Bronchial epithelial cell (primary cell): ENCODE measurements at regions not wholly inside any gene's neighbourhood (a gene's known extent, or its start where the extent isn't known, plus 50 kb on each side); places are given as distances from the start of the nearest gene placed in this dataset.
"Not testable (repeated sequence)": the region's sequence is repeated elsewhere in the genome, so short reads cannot be mapped to it uniquely, and the experiment has no call there.

Experiments
- DNase-seq: peaks from one replicate; pipeline ENCODE4 v3.0.0-alpha.2; 2010; ENCODE audit warnings: low read depth
- FAIRE-seq: peaks from 2 replicates; lab custom pipeline; 2011; peaks lifted over from hg19 to GRCh38; lab: Jason Lieb, UNC
- H3K27me3 ChIP-seq: 2 replicates; pipeline ENCODE4 v1.5.1; 2011; ENCODE audit warnings: low read length; ENCODE audit not compliant: control insufficient read depth, insufficient read depth
- H3K36me3 ChIP-seq: 2 replicates; pipeline ENCODE4 v1.5.1; 2011; ENCODE audit warnings: low read length; ENCODE audit not compliant: control insufficient read depth, insufficient read depth
- H3K4me3 ChIP-seq: 2 replicates; pipeline ENCODE4 v1.5.1; 2011; ENCODE audit warnings: mild to moderate bottlenecking, low read depth, low read length, control low read depth
- TF ChIP-seq, protein P1 (sequence below): IDR thresholded peaks from 2 replicates; pipeline ENCODE4 v1.5.1; 2011; ENCODE audit warnings: mild to moderate bottlenecking, moderate library complexity, low read length, control low read depth, inconsistent platforms; ENCODE audit not compliant: insufficient read depth, severe bottlenecking

DNA sequence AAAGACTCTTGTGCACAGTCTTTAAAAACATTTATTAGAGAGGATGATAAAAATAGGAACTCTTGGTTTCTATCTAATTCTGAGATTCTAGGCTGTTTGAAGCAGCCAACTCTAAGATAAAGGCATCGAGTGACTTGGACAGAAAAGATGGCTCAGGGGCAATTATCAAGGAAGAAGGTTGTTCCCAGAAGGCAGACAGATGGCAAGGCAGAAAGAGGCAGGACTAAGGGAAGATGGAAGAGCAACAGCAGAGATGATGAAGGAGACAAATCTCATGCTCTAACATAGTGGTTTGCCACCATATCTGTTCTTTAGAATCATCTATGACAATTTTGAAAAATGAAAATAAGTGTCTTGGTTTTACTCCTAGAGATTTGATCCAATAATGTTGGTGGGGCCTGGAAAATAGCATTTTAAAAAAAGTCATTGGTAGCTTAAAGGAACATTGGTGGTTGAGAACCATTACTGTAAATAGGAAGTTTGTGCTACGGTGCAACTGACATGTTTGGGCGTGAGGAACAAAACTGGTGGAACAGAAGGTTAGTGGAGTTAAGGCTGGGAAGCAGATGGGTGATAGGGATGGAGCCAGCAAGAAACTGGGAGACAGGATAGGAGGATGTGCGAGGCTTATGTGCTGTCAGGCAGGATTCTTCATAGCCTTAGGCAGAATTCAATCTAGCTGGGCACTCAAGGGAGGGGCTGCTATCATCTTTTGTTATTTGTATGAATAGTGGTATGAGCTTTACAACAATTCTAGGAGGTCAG lies 751.1 kb downstream of the DHX35 start:
- DNase-seq (no peak), FAIRE-seq (no peak)
- H3K27me3 ChIP-seq, result no peaks in the 10 kb centered on the region
- H3K4me3 ChIP-seq, result no peak overlapping the region
- TF ChIP-seq, protein P1, sequence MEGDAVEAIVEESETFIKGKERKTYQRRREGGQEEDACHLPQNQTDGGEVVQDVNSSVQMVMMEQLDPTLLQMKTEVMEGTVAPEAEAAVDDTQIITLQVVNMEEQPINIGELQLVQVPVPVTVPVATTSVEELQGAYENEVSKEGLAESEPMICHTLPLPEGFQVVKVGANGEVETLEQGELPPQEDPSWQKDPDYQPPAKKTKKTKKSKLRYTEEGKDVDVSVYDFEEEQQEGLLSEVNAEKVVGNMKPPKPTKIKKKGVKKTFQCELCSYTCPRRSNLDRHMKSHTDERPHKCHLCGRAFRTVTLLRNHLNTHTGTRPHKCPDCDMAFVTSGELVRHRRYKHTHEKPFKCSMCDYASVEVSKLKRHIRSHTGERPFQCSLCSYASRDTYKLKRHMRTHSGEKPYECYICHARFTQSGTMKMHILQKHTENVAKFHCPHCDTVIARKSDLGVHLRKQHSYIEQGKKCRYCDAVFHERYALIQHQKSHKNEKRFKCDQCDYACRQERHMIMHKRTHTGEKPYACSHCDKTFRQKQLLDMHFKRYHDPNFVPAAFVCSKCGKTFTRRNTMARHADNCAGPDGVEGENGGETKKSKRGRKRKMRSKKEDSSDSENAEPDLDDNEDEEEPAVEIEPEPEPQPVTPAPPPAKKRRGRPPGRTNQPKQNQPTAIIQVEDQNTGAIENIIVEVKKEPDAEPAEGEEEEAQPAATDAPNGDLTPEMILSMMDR, result no peak
- no peaks in the 10 kb centered on the region for H3K36me3 ChIP-seq

DNA sequence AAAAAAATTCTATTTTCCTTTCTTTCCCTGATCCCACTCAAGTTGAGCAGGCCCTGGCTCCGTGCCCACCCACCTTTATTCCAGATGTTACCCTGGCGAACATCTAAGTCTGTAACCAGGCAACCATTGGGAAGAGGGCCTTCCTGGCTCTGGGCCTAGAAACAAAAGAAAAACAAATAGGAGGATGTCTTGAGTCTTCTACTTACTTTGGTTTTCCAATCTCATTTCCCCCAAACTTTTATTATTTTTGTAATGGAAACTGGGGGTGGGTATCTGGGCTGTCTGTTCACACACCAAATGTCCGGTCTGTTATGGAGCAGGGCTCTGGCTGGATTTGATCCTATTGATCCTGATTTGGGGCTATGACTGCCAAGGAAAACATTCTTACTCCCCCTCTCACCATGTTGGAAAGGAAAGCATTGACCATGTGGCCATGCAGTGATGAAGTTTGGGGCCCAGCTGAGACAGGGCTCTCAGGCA lies 744.1 kb downstream of the DHX35 start:
- no peak for FAIRE-seq
- Histone ChIP-seq H3K4me3 (no peak overlapping the region), H3K27me3 (peaks cover 2% of the 10 kb centered on the region), H3K36me3 (no peaks in the 10 kb centered on the region)
- no peak for DNase-seq
- TF ChIP-seq, protein P1, result no peak

DNA sequence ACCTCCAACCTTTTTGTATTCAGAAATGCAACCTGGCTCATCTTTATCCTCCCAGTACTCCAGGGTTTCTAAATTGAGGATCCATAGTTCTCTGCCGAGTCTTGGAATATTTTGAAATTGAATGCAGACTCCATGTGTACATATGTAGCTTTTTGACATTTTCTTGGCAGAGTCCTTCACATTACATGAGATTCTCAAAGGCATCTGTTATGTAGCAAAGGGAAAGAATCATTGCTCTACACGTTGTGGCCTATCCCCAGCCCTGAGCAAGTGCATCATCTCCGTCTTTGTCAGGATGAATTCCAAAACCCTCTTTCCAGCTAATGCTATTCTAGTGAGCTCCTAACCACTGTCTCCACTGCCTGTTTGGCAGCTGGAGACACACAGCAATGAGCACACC lies 742.9 kb downstream of the DHX35 start:
- H3K4me3 ChIP-seq, result no peak overlapping the region
- TF ChIP-seq, protein P1, result no peak
- peaks cover 2% of the 10 kb centered on the region for H3K27me3 ChIP-seq
- FAIRE-seq (no peak), DNase-seq (no peak)
- H3K36me3 ChIP-seq, result no peaks in the 10 kb centered on the region

DNA sequence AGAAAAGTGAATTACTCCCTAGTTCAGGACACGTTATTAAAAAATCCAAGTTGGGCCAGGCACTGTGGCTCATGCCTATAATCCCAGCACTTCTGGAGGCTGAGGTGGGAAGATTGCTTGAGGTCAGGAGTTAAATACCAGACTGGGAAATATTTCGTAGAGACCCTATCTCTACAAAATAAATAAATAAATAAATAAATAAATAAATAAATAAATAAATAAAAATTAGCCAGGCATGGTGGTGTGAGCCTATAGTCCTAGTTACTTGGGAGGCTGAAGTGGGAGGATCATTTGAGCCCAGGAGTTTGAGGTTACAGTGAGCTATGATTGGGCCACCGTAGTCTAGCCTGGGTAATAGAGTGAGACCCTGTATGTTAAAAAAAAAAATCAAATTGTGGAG lies 741.2 kb downstream of the DHX35 start:
- FAIRE-seq, H3K36me3 ChIP-seq, H3K4me3 ChIP-seq, H3K27me3 ChIP-seq, DNase-seq: not testable (repeated sequence)

DNA sequence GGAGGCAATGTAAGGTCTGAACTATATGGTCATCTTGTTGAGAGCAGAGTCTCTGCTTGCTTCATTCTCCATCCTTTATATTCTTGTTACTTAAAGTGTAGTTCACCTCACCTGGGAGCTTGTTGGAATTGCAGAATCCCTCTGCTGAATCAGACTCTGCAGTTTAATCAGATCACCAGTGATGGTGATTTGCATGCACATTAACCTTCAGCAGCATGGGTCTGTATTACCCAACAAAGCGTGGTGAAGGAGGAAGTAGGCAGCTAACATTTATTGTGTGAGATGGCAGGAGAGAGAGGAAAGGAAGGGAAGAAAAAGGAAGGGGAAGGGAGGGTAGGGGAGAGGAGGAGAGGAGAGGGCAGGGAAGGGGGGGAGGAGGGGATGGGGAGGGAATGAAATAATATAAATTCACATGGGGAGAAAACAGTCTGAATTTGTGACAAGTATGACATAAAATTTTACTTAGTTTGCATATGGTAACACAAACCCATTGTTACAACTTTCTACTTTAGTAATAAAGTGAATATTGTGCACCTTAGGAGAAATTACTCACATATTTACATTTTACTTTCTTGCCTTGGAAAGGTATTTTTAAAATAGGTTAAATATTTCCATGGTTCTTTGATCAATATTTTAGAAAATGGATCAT lies 740.7 kb downstream of the DHX35 start:
- TF ChIP-seq, protein P1, result no peak
- FAIRE-seq (no peak), DNase-seq (no peak)
- Histone ChIP-seq H3K4me3 (no peak overlapping the region), H3K36me3 (no peaks in the 10 kb centered on the region), H3K27me3 (peaks cover 2% of the 10 kb centered on the region)

DNA sequence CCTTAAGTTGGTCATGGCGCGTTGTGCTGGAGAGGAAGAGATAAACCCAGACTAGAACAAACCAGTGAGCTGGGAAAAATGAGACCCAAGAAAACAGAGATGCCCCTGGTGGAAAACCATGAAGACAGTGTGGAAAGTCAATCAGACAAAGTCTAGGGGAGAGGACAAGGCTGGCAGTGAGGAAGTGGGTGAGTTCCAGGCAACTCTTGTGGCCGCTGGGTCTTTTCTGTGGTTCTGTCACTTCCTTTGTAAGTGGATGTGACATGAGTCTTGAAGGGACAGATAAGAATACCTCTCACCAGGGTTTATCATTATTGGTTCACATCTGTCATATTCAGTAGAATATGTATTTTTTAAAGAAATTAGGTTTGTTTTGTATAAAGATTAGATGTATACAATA lies 738.4 kb downstream of the DHX35 start:
- H3K36me3 ChIP-seq, result no peaks in the 10 kb centered on the region
- TF ChIP-seq, protein P1, result no peak
- FAIRE-seq (no peak), DNase-seq (no peak)
- H3K27me3 ChIP-seq, result peaks cover 2% of the 10 kb centered on the region
- no peak overlapping the region for H3K4me3 ChIP-seq
